NB4 (cell line): ENCODE measurements at regions not wholly inside any gene's neighbourhood (a gene's known extent, or its start where the extent isn't known, plus 50 kb on each side); places are given as distances from the start of the nearest gene placed in this dataset.

ENCODE experiments used
- DNase-seq: peaks from one replicate; pipeline ENCODE4 v3.0.0; 2010; ENCODE audit warnings: low read depth
- H3K4me3 ChIP-seq: one replicate; pipeline ENCODE4 v1.5.1; 2011; ENCODE audit warnings: mild to moderate bottlenecking, low read depth, low read length, moderate library complexity
- CTCF ChIP-seq: IDR thresholded peaks from one replicate; pipeline ENCODE4 v1.5.1; 2012; ENCODE audit warnings: low read depth, low read length
- MYC ChIP-seq: IDR thresholded peaks from 2 replicates; pipeline ENCODE4 v1.6.1; 2011; ENCODE audit warnings: low read depth, low read length
- POLR2A ChIP-seq: IDR thresholded peaks from 2 replicates; pipeline ENCODE4 v1.6.1; 2011; ENCODE audit warnings: mild to moderate bottlenecking; ENCODE audit not compliant: insufficient read length; ENCODE audit errors: extremely low read depth
- TF ChIP-seq, protein P1 (sequence below): IDR thresholded peaks from 2 replicates; pipeline ENCODE4 v1.6.1; 2011; ENCODE audit warnings: low read depth, low read length

GRCh38 chr20:51861726-51862466 lies 59.6 kb upstream of the SALL4 start:
- no peak for DNase-seq
- no peak for TF ChIP-seq MYC
- TF ChIP-seq POLR2A = no peak
- H3K4me3 ChIP-seq = no peak overlapping the region

DNA sequence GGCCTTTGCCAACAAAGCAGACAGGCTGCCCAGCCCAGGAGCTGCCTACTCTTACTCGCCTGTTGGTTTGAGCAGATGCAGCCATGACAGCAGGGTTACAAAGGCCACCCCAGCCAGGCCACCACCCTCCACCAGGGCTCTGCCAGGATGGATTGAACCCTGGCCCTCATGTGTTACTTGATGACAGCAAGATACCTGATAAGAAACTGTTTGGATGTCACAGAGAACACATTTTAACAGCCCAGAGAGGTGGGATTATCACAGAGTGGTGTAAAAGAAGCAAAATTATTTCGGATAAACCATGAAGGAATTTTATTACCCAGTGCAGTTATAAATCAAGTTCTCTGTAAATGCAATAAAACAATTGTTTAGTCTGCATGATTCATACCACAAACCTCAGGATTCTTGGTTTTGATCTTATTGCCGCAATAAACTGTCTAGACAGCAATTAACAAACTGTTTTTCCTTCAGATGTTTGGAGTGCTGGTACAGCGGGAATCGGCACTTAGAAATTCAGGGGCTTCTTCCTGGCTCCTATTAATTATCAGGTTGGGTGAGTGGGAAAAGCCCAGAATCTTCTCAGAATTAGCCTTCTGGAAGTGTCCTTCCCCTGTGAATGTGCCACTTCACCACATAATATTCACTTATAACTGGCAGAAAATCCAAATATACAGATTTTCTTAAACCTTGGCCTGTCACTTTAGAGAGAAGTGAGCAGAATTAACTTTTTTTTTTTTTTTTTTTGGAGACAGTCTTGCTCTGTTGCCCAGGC lies 58.0 kb upstream of the SALL4 start:
- TF ChIP-seq CTCF (no peak), POLR2A (no peak), MYC (no peak)
- TF ChIP-seq, protein P1, sequence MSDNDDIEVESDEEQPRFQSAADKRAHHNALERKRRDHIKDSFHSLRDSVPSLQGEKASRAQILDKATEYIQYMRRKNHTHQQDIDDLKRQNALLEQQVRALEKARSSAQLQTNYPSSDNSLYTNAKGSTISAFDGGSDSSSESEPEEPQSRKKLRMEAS = no peak
- no peak for DNase-seq
- H3K4me3 ChIP-seq = no peak overlapping the region

DNA sequence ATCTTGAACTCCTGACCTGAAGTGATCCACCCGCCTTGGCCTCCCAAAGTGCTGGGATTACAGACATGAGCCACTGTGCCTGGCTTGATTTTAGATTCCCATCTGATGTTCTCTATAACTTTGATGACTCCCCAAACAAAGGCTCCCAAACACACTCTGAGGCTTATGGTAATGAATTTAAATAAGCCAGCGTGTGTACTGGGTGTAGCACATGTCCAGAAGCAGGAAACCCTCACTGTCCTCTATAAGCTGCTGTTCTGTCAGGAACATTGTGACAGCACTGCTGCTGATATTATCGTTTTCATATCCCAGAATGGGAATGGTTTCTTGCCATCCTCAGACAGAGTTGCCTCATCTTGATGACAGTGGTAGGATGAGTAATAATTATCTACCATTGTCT lies 54.1 kb upstream of the SALL4 start:
- DNase-seq = no peak
- TF ChIP-seq POLR2A (no peak), MYC (no peak), CTCF (no peak)
- TF ChIP-seq, protein P1 = no peak
- H3K4me3 ChIP-seq = no peak overlapping the region

DNA sequence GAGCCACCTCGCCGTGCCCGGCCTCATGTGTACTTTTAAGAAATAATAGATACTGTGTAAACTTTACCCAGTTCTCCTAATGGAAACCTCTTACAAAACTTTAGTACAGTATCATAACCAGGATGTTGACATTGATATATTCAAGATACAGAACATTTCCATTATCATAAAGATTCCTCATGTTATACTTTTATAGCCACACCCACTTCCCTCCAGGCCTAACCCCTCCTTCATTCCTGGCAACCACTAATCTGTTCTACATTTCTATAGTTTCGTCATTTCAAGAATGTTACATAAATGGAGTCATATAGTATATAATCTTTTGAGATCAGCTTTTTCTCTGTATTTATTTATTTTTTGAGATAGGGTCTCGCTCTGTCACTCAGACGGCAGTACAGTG lies 52.6 kb upstream of the SALL4 start:
- no peak overlapping the region for H3K4me3 ChIP-seq
- TF ChIP-seq, protein P1 = no peak
- TF ChIP-seq POLR2A = no peak
- TF ChIP-seq CTCF = no peak
- no peak for TF ChIP-seq MYC
- no peak for DNase-seq
